HG03378 (cell line): ENCODE measurements at regions not wholly inside any gene's neighbourhood (a gene's known extent, or its start where the extent isn't known, plus 50 kb on each side); places are given as distances from the start of the nearest gene placed in this dataset.
"Not testable (repeated sequence)": the region's sequence is repeated elsewhere in the genome, so short reads cannot be mapped to it uniquely, and the experiment has no call there.

Experiments used
- ATAC-seq: cut with Tn5 transposase; IDR thresholded peaks from one replicate; pipeline ENCODE4 v1.9.1; 2021; ENCODE audit warnings: mild to moderate bottlenecking, moderate library complexity; ENCODE audit not compliant: unreplicated experiment

DNA sequence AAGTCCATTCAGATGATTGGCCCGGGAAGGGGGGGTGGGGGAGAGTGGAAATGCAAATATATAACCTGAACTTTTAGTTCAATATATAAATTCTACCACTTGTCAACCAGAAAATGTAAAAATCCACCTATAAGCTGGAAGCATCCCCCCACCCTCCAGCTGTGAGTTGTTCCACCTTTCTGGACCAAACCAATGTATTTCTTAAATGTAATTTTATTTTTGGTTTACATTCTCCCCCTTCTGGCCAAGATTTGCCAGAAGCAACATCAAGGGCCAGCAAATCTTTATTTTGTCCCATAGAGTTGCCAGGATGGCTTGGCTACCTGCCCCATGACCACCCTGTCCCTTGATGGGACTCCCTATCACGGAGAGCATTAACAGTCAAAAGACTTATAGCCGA lies 545.7 kb downstream of the TBL1XR1 start:
- no peak for ATAC-seq

DNA sequence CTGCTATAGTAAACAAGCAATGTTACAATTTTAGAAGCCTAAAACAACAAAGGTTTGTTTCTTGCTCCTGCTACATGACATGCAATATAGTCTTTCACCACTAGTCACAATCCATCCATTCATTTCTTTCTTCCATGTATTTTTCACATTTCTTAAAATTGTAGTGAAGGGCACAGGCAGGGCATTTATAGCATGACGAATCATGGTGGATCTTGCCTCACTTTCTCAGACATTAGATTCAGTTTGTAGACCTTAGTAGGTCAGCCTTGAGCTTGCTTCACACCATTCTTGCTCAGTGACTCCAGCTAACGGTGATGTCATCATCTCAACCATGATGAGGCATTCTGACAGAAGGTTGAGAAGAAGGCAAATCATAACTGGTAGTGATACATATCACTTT lies 546.8 kb downstream of the TBL1XR1 start:
- no peak for ATAC-seq

DNA sequence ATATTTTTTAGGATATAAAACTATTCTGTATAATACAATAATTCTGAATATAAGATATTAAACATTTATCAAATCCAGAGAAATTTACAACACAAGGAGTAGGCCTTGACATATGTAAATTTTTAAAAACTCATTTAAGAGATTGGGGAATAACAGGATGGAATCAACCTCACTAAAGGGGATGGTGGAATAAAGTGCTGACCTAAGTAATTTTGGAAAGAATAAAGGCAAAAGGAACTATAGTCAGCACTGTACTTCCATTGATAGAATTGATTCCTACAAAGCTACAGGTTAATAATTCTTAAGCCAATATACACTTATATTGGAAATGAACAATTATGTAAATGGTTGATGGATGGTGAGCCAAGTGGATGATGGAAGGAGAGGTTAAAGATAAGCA lies 549.3 kb downstream of the TBL1XR1 start:
- ATAC-seq, result no peak

DNA sequence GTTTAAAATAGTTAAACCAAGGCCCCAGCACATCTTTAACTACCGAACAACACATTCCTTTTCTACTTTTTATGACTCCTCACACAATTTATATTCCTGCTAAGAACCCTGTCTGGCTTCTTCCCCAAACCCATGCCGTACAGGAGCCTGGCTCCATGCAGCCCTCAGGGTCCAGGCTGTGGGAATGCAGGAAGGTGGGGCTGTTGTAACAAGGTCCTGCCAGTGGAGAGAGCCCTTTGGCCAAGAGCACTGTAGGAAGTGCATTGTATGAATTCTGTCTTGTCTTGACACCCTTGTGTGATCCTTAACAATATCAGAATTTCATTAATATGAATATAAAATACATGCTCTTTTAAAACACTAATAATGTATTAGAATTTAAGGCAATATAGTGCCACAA lies 563.8 kb downstream of the TBL1XR1 start:
- no peak for ATAC-seq

DNA sequence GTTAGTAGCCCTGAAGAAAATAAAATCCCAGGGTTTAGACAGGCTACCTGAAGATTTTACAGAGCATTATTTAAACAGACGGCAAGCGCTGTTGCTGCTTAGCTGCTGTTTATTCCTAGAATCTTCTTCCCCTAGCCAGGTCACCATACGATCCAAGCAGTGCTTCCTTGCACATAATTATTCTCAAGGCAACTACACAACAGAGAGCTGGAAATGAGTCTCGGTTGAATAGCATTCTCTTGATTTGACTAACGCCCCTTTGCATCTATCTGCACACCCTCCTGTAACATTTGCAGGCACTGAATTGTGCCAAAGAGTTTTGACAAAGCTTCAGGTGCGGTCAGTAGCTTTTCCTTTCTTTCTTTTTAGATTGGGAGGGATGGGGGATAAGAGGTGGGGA lies 564.4 kb downstream of the TBL1XR1 start:
- ATAC-seq, result no peak

DNA sequence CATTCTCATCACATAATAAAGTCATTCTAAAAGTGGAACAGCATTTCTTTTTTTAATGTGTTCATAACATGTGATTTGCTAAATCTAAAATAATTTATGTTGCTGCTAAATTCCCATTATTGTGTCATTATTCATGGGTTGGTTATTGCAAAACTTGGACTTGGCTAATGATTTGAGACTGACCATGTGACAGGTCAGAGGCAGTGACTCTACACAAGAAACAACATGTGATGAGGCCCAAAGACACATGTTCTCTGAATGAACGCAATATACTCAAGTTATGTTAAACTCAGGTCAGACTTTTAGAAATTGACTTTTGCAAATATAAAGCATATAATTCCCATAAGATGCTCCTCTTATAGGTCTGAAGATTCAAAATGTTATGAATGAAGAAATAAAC lies 566.1 kb downstream of the TBL1XR1 start:
- ATAC-seq, result no peak

DNA sequence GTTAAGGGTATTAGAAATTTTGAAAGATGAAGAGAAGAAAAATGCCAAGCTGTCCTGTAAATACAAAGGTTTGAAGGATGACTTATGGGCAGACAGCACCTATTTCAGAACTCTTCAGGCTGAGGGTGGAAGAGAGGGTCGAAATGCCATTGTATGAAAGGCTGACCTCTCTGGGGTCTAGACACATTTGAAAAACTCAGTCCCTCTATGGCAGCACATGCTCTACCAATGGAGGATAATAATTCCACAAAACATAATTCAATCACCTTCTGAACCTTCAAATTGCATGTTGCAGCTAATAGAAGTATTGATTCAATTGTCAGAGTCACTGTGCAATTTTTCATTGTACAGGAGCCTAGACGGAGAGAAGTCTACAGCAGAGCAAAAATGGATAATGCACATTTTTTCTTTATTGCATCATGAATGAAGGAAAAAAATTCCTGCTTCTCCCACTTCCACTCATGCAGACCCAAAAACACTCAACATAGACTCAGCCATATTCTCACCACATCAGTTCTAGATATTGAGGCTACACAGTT lies 569.1 kb downstream of the TBL1XR1 start:
- ATAC-seq, result no peak

DNA sequence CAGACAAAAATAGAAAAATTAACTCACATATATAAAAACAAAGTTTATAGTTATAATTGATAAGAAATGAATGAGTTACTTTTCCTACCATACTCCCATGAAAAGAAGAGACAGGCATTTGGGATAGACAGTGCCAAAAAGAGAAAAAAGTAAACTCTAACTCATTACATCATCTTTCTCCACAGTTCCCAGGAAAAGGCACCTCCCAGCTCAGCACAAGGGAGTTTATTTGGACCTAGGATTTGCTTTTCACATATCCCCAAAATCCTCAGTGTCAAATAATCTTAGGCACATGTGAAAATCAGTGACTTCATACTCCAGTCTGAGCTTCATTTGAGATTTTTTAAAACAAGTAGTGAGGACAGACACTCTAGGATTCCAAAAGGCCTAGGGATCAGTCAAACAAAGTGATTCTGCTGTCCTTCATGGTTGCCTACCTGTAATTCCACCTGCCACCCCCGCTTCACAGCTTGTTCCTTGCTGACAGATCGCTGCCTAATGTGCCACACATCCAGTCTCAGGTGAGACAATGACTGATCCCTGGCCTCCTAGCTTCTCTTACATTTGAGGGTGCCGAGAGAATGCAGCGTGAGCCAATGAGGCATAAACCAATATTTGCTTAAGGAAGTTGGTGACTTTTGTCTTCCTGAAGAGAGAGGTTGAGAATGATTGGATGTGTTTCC lies 573.7 kb downstream of the TBL1XR1 start:
- no peak for ATAC-seq

DNA sequence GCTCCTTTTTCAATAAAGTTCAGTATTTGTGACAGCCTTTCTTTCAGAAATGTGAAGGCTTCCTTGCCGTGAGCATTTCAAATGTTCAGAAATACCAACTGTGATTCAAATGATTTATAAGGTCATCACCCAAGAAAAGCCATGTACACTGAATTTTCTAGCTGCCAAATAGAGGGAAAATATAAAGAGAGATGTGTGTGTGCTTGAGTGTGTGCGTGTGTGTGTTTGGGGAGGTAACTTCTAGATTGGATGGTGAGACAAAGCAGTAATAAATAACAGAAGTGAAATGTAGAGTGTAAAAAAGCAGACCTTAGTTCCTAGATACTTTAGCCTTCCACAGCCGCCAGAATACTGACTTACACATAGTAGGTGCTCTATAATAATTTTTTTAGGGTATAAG lies 577.4 kb downstream of the TBL1XR1 start:
- no peak for ATAC-seq

DNA sequence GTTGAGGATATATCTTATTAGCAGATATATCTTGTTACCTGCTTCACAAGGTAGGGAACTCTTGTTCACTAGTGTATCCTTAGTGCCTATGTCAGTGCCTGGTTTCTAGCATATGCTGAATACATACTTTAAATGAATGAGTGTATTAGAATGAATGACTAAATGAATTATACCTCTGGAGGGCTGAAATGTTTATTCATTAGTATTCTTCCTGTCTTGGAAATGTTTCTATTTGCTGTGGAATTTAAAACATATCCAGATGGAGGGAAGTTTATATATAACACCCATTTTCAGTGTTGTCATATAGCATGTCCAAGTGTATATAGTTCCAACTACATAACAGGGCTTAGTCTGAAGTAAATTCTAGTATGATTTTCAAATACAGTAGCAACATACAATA lies 581.5 kb downstream of the TBL1XR1 start:
- no peak for ATAC-seq

DNA sequence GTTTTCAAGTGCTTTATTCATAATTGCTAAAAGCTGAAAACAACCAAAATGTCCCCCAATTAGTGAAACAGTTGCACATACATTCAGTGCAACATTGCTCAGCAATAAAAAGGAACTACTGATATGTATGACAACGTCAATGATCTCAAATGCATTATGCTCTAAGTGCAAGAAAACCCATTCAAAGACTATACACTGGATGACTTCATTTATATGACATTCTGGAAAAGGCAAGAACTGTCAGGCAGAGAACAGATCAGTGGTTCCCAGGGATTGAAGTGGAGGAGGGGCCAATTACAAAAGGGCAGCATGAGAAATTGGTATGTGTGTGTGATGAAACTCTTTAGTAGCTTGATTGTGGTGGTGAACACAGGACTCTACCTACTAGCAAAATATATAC lies 585.6 kb downstream of the TBL1XR1 start:
- no peak for ATAC-seq

DNA sequence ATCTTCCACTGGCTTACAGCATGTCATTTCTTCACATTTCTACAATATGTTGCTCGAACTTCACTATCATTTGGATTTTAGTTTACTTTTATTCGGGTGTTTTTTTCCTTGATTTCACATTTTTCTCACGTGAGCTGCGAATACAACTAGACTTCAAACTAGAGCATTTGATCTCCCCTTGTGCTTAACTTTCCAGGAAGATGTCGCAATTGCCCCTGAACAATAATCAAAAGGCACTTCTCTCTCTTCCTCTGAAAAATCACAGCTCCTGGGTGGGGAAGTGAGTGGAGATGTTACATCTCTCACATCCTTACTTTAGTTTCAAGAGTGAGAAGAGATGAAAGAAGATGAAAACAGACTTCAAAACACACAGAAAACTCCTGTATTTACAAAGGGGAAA lies 587.9 kb downstream of the TBL1XR1 start:
- ATAC-seq, result no peak

DNA sequence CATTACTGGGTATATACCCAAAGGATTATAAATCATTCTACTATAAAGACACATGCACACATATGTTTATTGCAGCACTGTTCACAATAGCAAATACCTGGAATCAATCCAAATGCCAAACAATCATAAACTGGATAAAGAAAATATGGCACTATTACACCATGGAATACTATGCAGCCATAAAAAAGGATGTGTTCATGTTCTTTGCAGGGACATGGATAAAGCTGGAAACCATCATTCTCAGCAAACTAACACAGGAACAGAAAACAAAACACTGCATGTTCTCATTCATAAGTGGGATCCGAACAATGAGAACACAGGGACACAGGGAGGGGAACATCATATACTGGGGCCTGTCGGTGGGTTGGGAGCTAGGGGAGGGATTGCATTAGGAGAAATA lies 591.7 kb downstream of the TBL1XR1 start:
- not testable (repeated sequence) for ATAC-seq

DNA sequence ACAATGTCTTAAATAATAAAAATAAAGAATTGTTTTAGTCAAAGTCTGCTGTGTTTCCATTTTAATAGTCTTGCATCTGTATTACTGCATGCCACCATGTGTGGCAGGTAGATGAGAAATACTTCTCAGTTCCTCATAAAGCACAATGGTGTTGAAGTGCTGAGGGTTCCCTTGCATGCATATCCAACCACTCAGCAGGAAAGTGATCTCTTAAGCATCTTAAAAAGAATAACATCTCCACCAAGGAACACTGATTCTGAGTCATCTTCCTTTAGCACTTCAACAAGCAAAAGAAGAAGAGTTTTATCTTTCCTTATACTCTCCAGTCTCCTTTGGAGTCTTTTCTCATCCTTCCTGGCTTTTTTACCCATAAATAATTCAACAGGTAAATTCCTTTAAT lies 602.0 kb downstream of the TBL1XR1 start:
- no peak for ATAC-seq

DNA sequence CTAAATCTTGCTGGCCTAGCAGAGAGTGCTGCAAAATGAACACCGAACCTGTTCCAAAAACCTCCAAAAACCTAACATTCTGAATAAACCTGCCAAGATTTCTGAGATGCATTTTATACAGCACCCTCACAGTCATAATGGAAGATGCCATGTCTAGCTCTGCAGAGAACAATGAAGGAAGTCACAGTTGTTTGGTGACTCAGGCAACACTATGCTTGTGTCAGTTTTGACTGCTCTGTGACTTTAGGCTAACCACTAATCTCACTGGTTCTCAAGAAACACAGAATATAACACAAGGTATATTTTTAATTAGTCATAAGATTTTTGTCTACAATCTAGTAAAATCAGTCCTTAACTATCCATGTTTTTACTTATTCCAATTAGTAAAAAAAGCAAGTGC lies 606.6 kb downstream of the TBL1XR1 start:
- ATAC-seq, result no peak

DNA sequence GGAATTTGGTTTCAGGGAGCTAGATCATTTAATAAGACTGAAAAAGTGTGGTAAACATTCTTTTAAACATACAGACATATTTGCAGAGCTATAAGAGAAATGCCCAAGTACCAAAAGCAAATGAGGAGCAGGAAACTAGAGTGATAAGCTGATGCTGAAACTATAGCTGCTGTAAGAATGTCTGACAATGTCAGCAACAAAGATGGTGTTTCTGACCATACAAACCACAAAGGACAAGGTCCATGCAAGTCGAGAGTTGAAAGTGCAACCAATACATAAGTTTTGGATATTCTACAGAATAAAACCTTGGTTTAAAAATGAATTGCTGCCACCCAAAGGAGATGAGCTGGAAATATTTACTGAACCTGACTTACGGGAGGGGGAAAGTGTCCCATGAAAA lies 610.2 kb downstream of the TBL1XR1 start:
- no peak for ATAC-seq

DNA sequence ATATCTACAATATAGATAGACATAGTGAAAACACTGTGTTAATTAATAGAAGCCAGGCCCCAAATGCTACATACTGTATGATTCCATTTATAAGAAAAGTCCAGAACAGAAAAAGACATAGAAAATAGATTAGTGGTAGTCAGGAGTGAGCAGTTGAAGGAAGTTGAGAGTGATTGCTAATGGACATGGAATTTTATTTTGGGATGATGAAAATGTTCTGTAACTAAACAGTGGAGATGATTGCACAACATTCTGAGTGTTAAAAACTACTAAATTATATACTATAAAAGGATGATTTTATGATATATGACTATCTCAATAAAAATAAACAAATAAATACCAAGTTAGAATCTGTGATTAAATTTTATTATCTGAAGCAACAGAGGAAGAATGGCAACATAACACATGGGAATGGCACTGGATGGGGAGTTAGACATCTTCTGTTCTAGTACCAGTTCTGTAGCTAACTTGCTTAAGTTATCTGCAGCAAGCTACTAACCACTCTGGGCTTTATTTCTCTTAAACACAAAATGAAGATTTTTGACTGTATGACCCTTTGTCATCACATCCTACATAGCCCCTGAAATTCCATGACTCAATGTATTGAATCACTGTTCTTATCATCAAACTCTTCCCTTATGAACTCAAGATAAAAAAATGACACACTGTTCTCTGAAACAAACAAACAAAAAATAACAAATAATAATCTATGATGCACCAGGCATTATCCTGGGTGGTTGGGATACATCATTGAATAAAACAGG lies 612.7 kb downstream of the TBL1XR1 start:
- no peak for ATAC-seq

DNA sequence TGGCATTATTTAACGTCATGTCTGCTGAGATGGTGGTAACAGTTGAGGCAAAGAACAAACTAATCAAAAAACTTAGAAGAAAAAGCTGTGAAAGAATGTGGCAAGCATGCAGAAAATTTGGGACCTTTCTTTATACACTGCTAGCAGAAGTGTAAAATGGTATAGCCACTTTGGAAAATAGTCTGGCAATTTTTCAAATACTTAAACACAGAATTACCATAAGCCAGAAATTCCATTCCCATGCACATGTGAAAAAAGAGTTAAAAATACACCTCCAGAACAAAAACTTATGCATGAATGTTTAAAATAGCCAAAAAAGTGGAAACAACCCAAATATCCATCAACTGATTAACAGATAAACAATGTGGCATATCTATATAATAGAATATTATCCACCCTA lies 613.3 kb downstream of the TBL1XR1 start:
- ATAC-seq, result no peak

DNA sequence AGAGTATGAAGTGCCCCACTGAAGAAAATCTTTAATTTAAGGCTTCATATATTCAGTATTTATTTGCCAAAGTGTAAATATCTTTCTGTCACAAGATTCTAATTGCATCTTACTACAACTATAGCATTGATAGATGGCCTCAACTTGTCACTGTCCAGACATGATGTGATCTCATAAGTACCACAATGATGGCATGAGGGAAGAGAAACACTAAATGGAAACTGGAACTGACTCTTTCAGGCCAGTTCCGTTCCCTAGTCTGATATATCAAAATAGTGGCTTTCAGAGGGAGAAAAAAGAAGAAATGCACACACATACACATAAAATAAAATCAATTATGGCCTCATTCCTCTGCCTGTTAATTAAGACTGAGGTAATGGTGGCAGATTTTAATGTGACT lies 615.7 kb downstream of the TBL1XR1 start:
- no peak for ATAC-seq

DNA sequence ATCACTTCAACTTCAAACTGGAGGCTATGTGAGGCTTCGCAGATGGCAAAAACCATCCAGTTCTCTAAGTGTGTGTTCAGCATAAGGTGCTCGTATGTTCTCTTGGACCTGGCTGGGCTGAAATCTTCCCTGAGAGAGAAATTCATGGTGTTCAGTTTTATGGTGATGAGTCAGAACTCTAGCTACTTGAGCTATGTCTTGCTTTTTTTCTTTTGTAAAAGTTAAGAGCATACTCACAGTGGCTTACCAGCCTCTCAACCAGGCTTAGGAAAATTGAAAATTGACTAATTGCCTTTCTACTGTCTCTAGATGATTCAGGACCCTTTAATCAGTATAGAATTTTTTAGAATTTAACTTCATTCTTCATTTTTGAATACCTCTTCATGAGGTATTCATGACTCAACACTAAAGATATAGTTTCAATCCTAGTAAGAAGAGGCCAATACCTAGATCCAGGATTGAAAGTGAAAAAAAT lies 617.5 kb downstream of the TBL1XR1 start:
- ATAC-seq, result peak; percentile 58

DNA sequence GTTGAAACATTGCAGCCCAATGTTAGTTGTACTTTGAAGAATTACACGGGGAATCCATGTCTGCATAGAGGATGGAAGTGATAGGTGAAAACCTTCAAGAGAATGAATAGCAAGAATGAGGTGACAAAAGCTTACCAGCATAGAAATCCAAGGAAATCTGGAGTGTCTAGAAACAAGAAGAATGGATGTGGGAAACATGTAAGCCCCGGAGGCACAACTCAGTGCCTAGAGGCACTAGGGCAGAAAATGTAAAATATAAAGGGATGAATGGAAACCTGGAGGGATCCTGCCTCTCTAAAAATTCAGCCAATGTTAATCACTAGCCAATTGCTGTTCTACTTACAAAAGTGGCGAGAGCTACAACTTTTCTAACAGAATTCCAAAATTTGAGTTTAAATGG lies 619.0 kb downstream of the TBL1XR1 start:
- ATAC-seq, result no peak

DNA sequence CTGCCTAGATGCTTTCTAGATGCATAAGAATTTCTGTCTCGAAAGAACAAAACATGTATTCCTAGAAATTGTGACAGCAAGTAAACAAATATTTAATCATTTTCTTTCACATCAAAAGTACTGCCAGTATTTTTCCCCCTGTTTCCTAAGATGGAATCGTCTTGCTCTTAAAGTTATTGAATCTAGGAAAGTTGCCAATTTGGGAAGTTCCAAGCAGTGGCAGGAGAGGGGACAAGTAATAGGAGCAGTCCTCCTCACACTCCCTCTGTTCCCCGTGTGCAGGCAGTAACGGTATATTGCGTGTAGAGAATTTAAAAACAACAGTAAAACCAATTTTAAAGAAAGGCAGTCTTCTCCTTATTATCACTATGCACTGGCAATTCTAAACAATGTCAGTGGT lies 619.8 kb downstream of the TBL1XR1 start:
- no peak for ATAC-seq
